Brain pericyte (primary cell): ENCODE measurements at regions not wholly inside any gene's neighbourhood (a gene's known extent, or its start where the extent isn't known, plus 50 kb on each side); places are given as distances from the start of the nearest gene placed in this dataset.
"Not testable (repeated sequence)": the region's sequence is repeated elsewhere in the genome, so short reads cannot be mapped to it uniquely, and the experiment has no call there.

Source experiments
- DNase-seq: peaks from one replicate; pipeline ENCODE4 v3.0.0-alpha.2; 2012; ENCODE audit warnings: low read depth, low spot score

- no peak for DNase-seq
Measured at GRCh38 chr12:67759829-67760228, 111.3 kb downstream of the DYRK2 start.

GRCh38 chr12:67760586-67761275 is 112.2 kb downstream of the DYRK2 start:
- DNase-seq = no peak

GRCh38 chr12:67761566-67761965 is 113.0 kb downstream of the DYRK2 start:
- no peak for DNase-seq

- DNase-seq = no peak
Measured at GRCh38 chr12:67764055-67764454, 115.5 kb downstream of the DYRK2 start.

GRCh38 chr12:67764946-67765619 is 116.5 kb downstream of the DYRK2 start:
- no peak for DNase-seq

- no peak for DNase-seq
Measured at GRCh38 chr12:67765776-67766766, 117.5 kb downstream of the DYRK2 start.

- peak; percentile 66 for DNase-seq
Measured at GRCh38 chr12:67772267-67773169, 124.0 kb downstream of the DYRK2 start.

- peak; percentile 81 for DNase-seq
Measured at GRCh38 chr12:67773896-67774295, 125.4 kb downstream of the DYRK2 start.

- DNase-seq = no peak
Measured at GRCh38 chr12:67774983-67775587, 126.5 kb downstream of the DYRK2 start.

- DNase-seq = no peak
Measured at GRCh38 chr12:67780580-67781084, 132.1 kb downstream of the DYRK2 start.

- no peak for DNase-seq
Measured at GRCh38 chr12:67782573-67782972, 134.0 kb downstream of the DYRK2 start.

GRCh38 chr12:67783393-67783792 is 134.8 kb downstream of the DYRK2 start:
- no peak for DNase-seq

GRCh38 chr12:67784831-67785230 is 136.3 kb downstream of the DYRK2 start:
- no peak for DNase-seq

- DNase-seq = no peak
Measured at GRCh38 chr12:67786086-67786485, 137.5 kb downstream of the DYRK2 start.

GRCh38 chr12:67788118-67788517 is 139.6 kb downstream of the DYRK2 start:
- no peak for DNase-seq

- DNase-seq = no peak
Measured at GRCh38 chr12:67789266-67789665, 140.7 kb downstream of the DYRK2 start.

- DNase-seq = no peak
Measured at GRCh38 chr12:67790660-67791059, 142.1 kb downstream of the DYRK2 start.

GRCh38 chr12:67791362-67791761 is 142.8 kb downstream of the DYRK2 start:
- DNase-seq = not testable (repeated sequence)

- no peak for DNase-seq
Measured at GRCh38 chr12:67792185-67792584, 143.6 kb downstream of the DYRK2 start.

GRCh38 chr12:67794161-67794560 is 145.6 kb downstream of the DYRK2 start:
- DNase-seq = no peak
